ENCODE measurements at regions not wholly inside any gene's neighbourhood (a gene's known extent, or its start where the extent isn't known, plus 50 kb on each side); places are given as distances from the start of the nearest gene placed in this dataset.

GRCh38 chr4:74667944-74668343 is 126.4 kb downstream of the BTC start:
- no peaks in the 10 kb centered on the region for H3K36me3 ChIP-seq
- H3K9me3 ChIP-seq: no peaks in the 10 kb centered on the region
- intact Hi-C loops (cut with DNase I; ENCODE audit: low total_unique reads): no loop called here
- no peaks in the 10 kb centered on the region for H3K27me3 ChIP-seq
- H3K4me1 ChIP-seq: no peaks in the 10 kb centered on the region
- no peak overlapping the region for H3K27ac ChIP-seq
- TF ChIP-seq CTCF (IDR thresholded peaks at IDR 0.05): no peak
- DNase-seq (ENCODE audit: low spot score in 2 of 2): no peak
- H3K4me3 ChIP-seq: no peak overlapping the region

- Histone ChIP-seq H3K4me1 (no peaks in the 10 kb centered on the region), H3K36me3 (no peaks in the 10 kb centered on the region), H3K27me3 (no peaks in the 10 kb centered on the region), H3K9me3 (no peaks in the 10 kb centered on the region), H3K27ac (no peak overlapping the region), H3K4me3 (no peak overlapping the region)
- DNase-seq (ENCODE audit: low spot score in 2 of 2): no peak
- intact Hi-C loops (cut with DNase I; ENCODE audit: low total_unique reads): no loop called here
- no peak for TF ChIP-seq POLR2AphosphoS5 (IDR thresholded peaks at IDR 0.05)
- no peak for TF ChIP-seq POLR2A (IDR thresholded peaks at IDR 0.05)
Observed at GRCh38 chr4:74669702-74670101, 124.6 kb downstream of the BTC start.

- Histone ChIP-seq H3K36me3 (no peaks in the 10 kb centered on the region), H3K4me1 (no peaks in the 10 kb centered on the region), H3K27ac (no peak overlapping the region), H3K9me3 (no peaks in the 10 kb centered on the region), H3K4me3 (no peak overlapping the region), H3K27me3 (no peaks in the 10 kb centered on the region)
- no peak for DNase-seq (ENCODE audit: low spot score in 2 of 2)
- intact Hi-C loops (cut with DNase I; ENCODE audit: low total_unique reads): no loop called here
- TF ChIP-seq POLR2A (IDR thresholded peaks at IDR 0.05) (no peak), CTCF (IDR thresholded peaks at IDR 0.05) (no peak), POLR2AphosphoS5 (IDR thresholded peaks at IDR 0.05) (no peak)
Observed at GRCh38 chr4:74670583-74670982, 123.7 kb downstream of the BTC start.

GRCh38 chr4:74671080-74671698 is 123.1 kb downstream of the BTC start:
- TF ChIP-seq CTCF (IDR thresholded peaks at IDR 0.05): peak in 2 of 3 donors; percentile 14 to 35
- TF ChIP-seq POLR2A (IDR thresholded peaks at IDR 0.05): no peak
- no peak for TF ChIP-seq POLR2AphosphoS5 (IDR thresholded peaks at IDR 0.05)
- no peaks in the 10 kb centered on the region for H3K27me3 ChIP-seq
- no peak overlapping the region for H3K4me3 ChIP-seq
- H3K4me1 ChIP-seq: no peaks in the 10 kb centered on the region
- H3K27ac ChIP-seq: no peak overlapping the region
- H3K36me3 ChIP-seq: no peaks in the 10 kb centered on the region
- DNase-seq (ENCODE audit: low spot score in 2 of 2): no peak
- intact Hi-C loops (cut with DNase I; ENCODE audit: low total_unique reads): no loop called here
- no peaks in the 10 kb centered on the region for H3K9me3 ChIP-seq

- H3K4me1 ChIP-seq: no peaks in the 10 kb centered on the region
- no peak for DNase-seq (ENCODE audit: low spot score in 2 of 2)
- intact Hi-C loops (cut with DNase I; ENCODE audit: low total_unique reads): no loop called here
- H3K27me3 ChIP-seq: no peaks in the 10 kb centered on the region
- H3K36me3 ChIP-seq: no peaks in the 10 kb centered on the region
- H3K4me3 ChIP-seq: no peak overlapping the region
- no peaks in the 10 kb centered on the region for H3K9me3 ChIP-seq
- TF ChIP-seq POLR2A (IDR thresholded peaks at IDR 0.05) (no peak), POLR2AphosphoS5 (IDR thresholded peaks at IDR 0.05) (no peak), CTCF (IDR thresholded peaks at IDR 0.05) (no peak)
- no peak overlapping the region for H3K27ac ChIP-seq
Observed at GRCh38 chr4:74674750-74675149, 119.6 kb downstream of the BTC start.

Measured in breast epithelium (tissue), 4 donors.